ENCODE measurements at regions not wholly inside any gene's neighbourhood (a gene's known extent, or its start where the extent isn't known, plus 50 kb on each side); places are given as distances from the start of the nearest gene placed in this dataset.
A peak's percentile ranks its signal among the peaks of the same experiment; 100 is the strongest.

- Histone ChIP-seq H3K4me3 (no peak overlapping the region), H3K27me3 (no peaks in the 10 kb centered on the region), H3K36me3 (no peaks in the 10 kb centered on the region), H3K4me1 (ENCODE audit: low read depth) (no peaks in the 10 kb centered on the region), H3K27ac (no peak overlapping the region), H3K9me3 (ENCODE audit: low read depth) (no peaks in the 10 kb centered on the region)
- DNase-seq (ENCODE audit: low read depth in 1 of 2, low spot score in 1 of 2), result no peak
- no peak for TF ChIP-seq CTCF (IDR thresholded peaks at IDR 0.05; ENCODE audit: low read depth, low read length)
Observed at GRCh38 chr4:33134366-33134765, 2414.2 kb downstream of the PCDH7 start.

- Histone ChIP-seq H3K36me3 (no peaks in the 10 kb centered on the region), H3K4me1 (ENCODE audit: low read depth) (no peaks in the 10 kb centered on the region), H3K4me3 (no peak overlapping the region), H3K27ac (no peak overlapping the region), H3K9me3 (ENCODE audit: low read depth) (no peaks in the 10 kb centered on the region), H3K27me3 (no peaks in the 10 kb centered on the region)
- TF ChIP-seq CTCF (IDR thresholded peaks at IDR 0.05; ENCODE audit: low read depth, low read length), result no peak
- DNase-seq (ENCODE audit: low read depth in 1 of 2, low spot score in 1 of 2), result no peak
Observed at GRCh38 chr4:33149658-33150524, 2429.7 kb downstream of the PCDH7 start.

- TF ChIP-seq CTCF (IDR thresholded peaks at IDR 0.05; ENCODE audit: low read depth, low read length), result no peak
- H3K9me3 ChIP-seq (ENCODE audit: low read depth), result no peaks in the 10 kb centered on the region
- no peak for DNase-seq (ENCODE audit: low read depth in 1 of 2, low spot score in 1 of 2)
Observed at GRCh38 chr4:33150525-33150910, 2430.3 kb downstream of the PCDH7 start.

GRCh38 chr4:33160126-33160525, 2440.0 kb downstream of the PCDH7 start:
- peak; percentile 72 for TF ChIP-seq CTCF (IDR thresholded peaks at IDR 0.05; ENCODE audit: low read depth, low read length)
- no peak overlapping the region for H3K27ac ChIP-seq
- DNase-seq (ENCODE audit: low read depth in 1 of 2, low spot score in 1 of 2), result peak; percentile 50 to 81
- H3K4me3 ChIP-seq, result no peak overlapping the region
- no peaks in the 10 kb centered on the region for H3K9me3 ChIP-seq (ENCODE audit: low read depth)
- H3K27me3 ChIP-seq, result no peaks in the 10 kb centered on the region
- H3K36me3 ChIP-seq, result no peaks in the 10 kb centered on the region
- no peaks in the 10 kb centered on the region for H3K4me1 ChIP-seq (ENCODE audit: low read depth)

More at GRCh38 chr4:33150525-33150910, 2430.3 kb downstream of the PCDH7 start:
- no peaks in the 10 kb centered on the region for H3K27me3 ChIP-seq
- no peak overlapping the region for H3K27ac ChIP-seq
- no peak overlapping the region for H3K4me3 ChIP-seq
- H3K36me3 ChIP-seq, result no peaks in the 10 kb centered on the region
- H3K4me1 ChIP-seq (ENCODE audit: low read depth), result no peaks in the 10 kb centered on the region

GRCh38 chr4:33161202-33161601, 2441.0 kb downstream of the PCDH7 start:
- Histone ChIP-seq H3K4me1 (ENCODE audit: low read depth) (no peaks in the 10 kb centered on the region), H3K27ac (no peak overlapping the region), H3K36me3 (no peaks in the 10 kb centered on the region), H3K9me3 (ENCODE audit: low read depth) (no peaks in the 10 kb centered on the region), H3K27me3 (no peaks in the 10 kb centered on the region), H3K4me3 (no peak overlapping the region)
- TF ChIP-seq CTCF (IDR thresholded peaks at IDR 0.05; ENCODE audit: low read depth, low read length), result no peak
- no peak for DNase-seq (ENCODE audit: low read depth in 1 of 2, low spot score in 1 of 2)
